ENCODE measurements at regions not wholly inside any gene's neighbourhood (a gene's known extent, or its start where the extent isn't known, plus 50 kb on each side); places are given as distances from the start of the nearest gene placed in this dataset.

DNA sequence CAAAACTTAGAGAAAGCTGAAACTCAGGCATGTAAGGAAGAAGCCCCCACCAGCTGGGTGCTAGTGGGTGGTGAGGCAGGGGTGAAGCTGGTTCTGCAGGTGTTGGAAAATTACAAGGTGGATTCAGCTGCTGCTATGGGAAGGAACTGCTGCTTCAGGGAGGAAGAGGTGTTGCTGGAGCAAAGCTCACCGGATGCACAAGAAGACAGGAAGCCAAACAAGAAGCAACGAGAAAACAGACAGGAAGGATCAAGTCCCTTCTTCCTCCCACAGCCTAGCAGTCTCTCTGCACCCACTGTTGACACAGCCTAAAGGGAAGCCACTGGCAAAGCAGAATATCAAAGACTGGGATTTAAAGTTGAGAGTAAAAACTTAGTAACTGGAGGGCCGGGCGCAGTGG lies 100.2 kb upstream of the JADE1 start:
- POLR2A ChIA-PET, result no interaction called here

DNA sequence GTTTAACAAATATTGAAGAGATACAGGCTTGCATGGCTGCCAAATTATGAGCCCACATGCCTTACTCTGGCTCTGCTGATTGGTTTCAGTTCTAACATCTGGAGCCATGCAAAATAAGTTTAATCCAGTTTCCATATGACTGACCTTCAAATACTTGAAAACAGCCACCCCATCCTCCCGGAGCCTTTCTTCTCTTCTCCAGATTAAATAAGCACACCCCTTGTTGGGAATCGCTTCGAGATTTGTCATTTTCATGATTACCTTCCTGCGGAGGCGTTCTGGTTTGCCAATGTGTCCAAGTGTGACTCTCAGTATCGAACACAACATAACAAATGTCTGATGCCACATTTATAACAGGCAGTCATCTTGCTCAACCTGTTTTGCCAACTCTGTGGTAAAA lies 101.6 kb upstream of the JADE1 start:
- intact Hi-C loops (cut with micrococcal nuclease; ENCODE audit: unreplicated experiment), result no loop called here
- Histone ChIP-seq H3K79me2 (ENCODE audit: insufficient read depth, low read depth, low read length) (no peaks in the 10 kb centered on the region), H3K27ac (ENCODE audit: low read depth, low read length, poor library complexity, severe bottlenecking) (no peak overlapping the region), H3K4me2 (ENCODE audit: low read length) (no peak overlapping the region), H3K9me3 (ENCODE audit: low read length) (no peaks in the 10 kb centered on the region), H3K9me2 (ENCODE audit: insufficient read depth, low read length) (no peaks in the 10 kb centered on the region), H3K36me3 (ENCODE audit: insufficient read depth, low read length) (no peaks in the 10 kb centered on the region), H4K20me1 (ENCODE audit: insufficient read depth, low read length) (no peaks in the 10 kb centered on the region), H3K4me3 (ENCODE audit: low read depth, low read length, poor library complexity, severe bottlenecking) (no peak overlapping the region), H3K4me1 (ENCODE audit: insufficient read depth, low read length, poor library complexity, severe bottlenecking) (peaks cover 14% of the 10 kb centered on the region), H2AFZ (ENCODE audit: low read length) (peak overlapping the region; percentile 76)
- ChIA-PET POLR2A (interaction anchor here (0.7 kb wide), 1 partner anchor 21 kb away, joined by 5 read pairs; no protein-coding TSS in a partner anchor), CTCF (ENCODE audit: unreplicated experiment) (no interaction called here)
- no peak for DNase-seq (ENCODE audit: low spot score)
- no TSS peak for BruUV-seq (replicated peaks)
- TF ChIP-seq, protein P1, sequence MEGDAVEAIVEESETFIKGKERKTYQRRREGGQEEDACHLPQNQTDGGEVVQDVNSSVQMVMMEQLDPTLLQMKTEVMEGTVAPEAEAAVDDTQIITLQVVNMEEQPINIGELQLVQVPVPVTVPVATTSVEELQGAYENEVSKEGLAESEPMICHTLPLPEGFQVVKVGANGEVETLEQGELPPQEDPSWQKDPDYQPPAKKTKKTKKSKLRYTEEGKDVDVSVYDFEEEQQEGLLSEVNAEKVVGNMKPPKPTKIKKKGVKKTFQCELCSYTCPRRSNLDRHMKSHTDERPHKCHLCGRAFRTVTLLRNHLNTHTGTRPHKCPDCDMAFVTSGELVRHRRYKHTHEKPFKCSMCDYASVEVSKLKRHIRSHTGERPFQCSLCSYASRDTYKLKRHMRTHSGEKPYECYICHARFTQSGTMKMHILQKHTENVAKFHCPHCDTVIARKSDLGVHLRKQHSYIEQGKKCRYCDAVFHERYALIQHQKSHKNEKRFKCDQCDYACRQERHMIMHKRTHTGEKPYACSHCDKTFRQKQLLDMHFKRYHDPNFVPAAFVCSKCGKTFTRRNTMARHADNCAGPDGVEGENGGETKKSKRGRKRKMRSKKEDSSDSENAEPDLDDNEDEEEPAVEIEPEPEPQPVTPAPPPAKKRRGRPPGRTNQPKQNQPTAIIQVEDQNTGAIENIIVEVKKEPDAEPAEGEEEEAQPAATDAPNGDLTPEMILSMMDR (conservative IDR thresholded peaks at IDR 0.05; ENCODE audit: low read length), result no peak
- no peak for TF ChIP-seq EZH2phosphoT487 (IDR thresholded peaks at IDR 0.05; ENCODE audit: borderline replicate concordance, low read depth, low read length)

More for the DNA sequence above, 100.2 kb upstream of the JADE1 start:
- no peaks in the 10 kb centered on the region for H3K9me3 ChIP-seq (ENCODE audit: low read length)
- peak overlapping the region; percentile 18; the same call in 1 of the 2 replicates for H3K4me2 ChIP-seq (ENCODE audit: low read length)
- H3K79me2 ChIP-seq (ENCODE audit: insufficient read depth, low read depth, low read length), result no peaks in the 10 kb centered on the region
- H4K20me1 ChIP-seq (ENCODE audit: insufficient read depth, low read length), result no peaks in the 10 kb centered on the region
- H2AFZ ChIP-seq (ENCODE audit: low read length), result peak overlapping the region; percentile 76; the same call in 1 of the 2 replicates
- DNase-seq (ENCODE audit: low spot score), result peak; percentile 45
- H3K4me3 ChIP-seq (ENCODE audit: low read depth, low read length, poor library complexity, severe bottlenecking), result peak overlapping the region; percentile 1
- H3K27ac ChIP-seq (ENCODE audit: low read depth, low read length, poor library complexity, severe bottlenecking), result peak overlapping the region; percentile 27
- H3K4me1 ChIP-seq (ENCODE audit: insufficient read depth, low read length, poor library complexity, severe bottlenecking), result peaks cover 14% of the 10 kb centered on the region
- intact Hi-C loops (cut with micrococcal nuclease; ENCODE audit: unreplicated experiment), result no loop called here
- H3K9me2 ChIP-seq (ENCODE audit: insufficient read depth, low read length), result no peaks in the 10 kb centered on the region
- no peaks in the 10 kb centered on the region for H3K36me3 ChIP-seq (ENCODE audit: insufficient read depth, low read length)
- BruUV-seq (replicated peaks), result no TSS peak
- CTCF ChIA-PET (ENCODE audit: unreplicated experiment), result no interaction called here
- TF ChIP-seq, protein P1 (conservative IDR thresholded peaks at IDR 0.05; ENCODE audit: low read length), result no peak
- no peak for TF ChIP-seq EZH2phosphoT487 (IDR thresholded peaks at IDR 0.05; ENCODE audit: borderline replicate concordance, low read depth, low read length)

DNA sequence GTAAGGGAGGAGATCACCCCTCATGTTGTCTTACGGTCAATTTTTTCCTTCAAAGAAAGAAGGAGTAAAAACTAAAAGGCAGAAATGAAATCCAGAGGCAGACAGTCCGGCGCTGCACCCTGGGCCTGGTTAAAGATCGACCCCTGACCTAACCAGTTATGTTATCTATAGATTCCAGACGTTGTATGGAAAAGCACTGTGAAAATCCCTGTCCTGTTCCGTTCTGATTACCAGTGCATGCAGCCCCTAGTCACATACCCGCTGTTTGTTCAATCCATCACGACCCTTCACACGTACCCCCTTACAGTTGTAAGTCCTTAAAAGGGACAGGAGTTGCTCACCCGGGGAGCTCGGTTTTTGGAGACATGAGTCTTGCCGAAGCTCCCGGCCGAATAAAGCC lies 105.6 kb upstream of the JADE1 start:
- ChIA-PET CTCF (ENCODE audit: unreplicated experiment) (no interaction called here), POLR2A (no interaction called here)
- Histone ChIP-seq H3K79me2 (ENCODE audit: insufficient read depth, low read depth, low read length) (no peaks in the 10 kb centered on the region), H3K4me2 (ENCODE audit: low read length) (no peak overlapping the region), H3K4me1 (ENCODE audit: insufficient read depth, low read length, poor library complexity, severe bottlenecking) (peaks cover 6% of the 10 kb centered on the region), H3K27ac (ENCODE audit: low read depth, low read length, poor library complexity, severe bottlenecking) (no peak overlapping the region), H3K4me3 (ENCODE audit: low read depth, low read length, poor library complexity, severe bottlenecking) (no peak overlapping the region), H3K36me3 (ENCODE audit: insufficient read depth, low read length) (no peaks in the 10 kb centered on the region), H3K9me3 (ENCODE audit: low read length) (no peaks in the 10 kb centered on the region), H3K9me2 (ENCODE audit: insufficient read depth, low read length) (no peaks in the 10 kb centered on the region), H2AFZ (ENCODE audit: low read length) (no peak overlapping the region), H4K20me1 (ENCODE audit: insufficient read depth, low read length) (no peaks in the 10 kb centered on the region)
- intact Hi-C loops (cut with micrococcal nuclease; ENCODE audit: unreplicated experiment), result no loop called here
- TF ChIP-seq EZH2phosphoT487 (IDR thresholded peaks at IDR 0.05; ENCODE audit: borderline replicate concordance, low read depth, low read length), result no peak
- TF ChIP-seq, protein P1 (conservative IDR thresholded peaks at IDR 0.05; ENCODE audit: low read length), result no peak
- BruUV-seq (replicated peaks), result no TSS peak
- DNase-seq (ENCODE audit: low spot score), result no peak
